Activated CD4-positive, alpha-beta T cell treated with anti-CD3 and anti-CD28 coated beads, Interleukin-2, amount 50 U/mL, for 16 hours (primary cell): ENCODE measurements at regions not wholly inside any gene's neighbourhood (a gene's known extent, or its start where the extent isn't known, plus 50 kb on each side); places are given as distances from the start of the nearest gene placed in this dataset.
"Not testable (repeated sequence)": the region's sequence is repeated elsewhere in the genome, so short reads cannot be mapped to it uniquely, and the experiment has no call there.

Experiments
- DNase-seq: peaks from one replicate; pipeline ENCODE4 v3.0.0-alpha.2; 2020

DNA sequence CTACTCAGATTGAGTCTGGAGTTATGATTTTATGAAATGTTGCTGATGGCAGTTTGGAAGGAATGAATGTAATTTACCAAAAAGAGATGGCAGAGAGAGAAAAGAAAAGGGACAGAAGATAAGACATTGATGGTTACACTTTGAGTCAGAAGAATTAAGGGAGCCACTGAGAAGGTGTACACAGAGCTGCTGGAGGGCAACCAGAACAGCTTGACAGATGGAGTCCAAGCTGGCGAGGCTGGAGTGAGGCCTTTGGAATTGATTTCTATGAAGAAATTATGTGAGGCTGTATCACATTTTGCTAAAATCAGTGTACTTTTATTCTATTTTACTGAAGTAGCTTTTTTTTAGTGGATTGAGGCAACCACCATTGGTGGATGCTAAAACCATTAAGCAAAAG is 740.5 kb downstream of the REEP3 start:
- no peak for DNase-seq

DNA sequence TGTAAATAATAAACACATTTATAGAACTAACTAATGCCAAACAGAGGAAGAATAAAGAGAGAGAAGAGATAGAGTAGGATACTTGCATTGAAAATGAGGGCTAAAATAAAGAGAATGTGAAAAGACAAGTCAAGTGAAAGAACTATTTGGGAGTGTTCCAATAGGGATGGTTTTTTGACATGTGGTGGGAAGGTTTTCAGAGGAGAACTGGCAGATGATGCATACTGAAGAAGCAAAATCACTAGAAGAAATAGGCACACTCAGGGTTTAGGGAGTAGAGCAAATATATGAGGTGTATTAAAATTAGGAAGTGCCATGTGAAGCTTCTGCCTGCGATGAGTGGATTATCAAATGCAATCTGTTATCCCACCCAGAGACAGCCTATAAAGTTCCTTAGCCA is 744.8 kb downstream of the REEP3 start:
- DNase-seq: no peak

DNA sequence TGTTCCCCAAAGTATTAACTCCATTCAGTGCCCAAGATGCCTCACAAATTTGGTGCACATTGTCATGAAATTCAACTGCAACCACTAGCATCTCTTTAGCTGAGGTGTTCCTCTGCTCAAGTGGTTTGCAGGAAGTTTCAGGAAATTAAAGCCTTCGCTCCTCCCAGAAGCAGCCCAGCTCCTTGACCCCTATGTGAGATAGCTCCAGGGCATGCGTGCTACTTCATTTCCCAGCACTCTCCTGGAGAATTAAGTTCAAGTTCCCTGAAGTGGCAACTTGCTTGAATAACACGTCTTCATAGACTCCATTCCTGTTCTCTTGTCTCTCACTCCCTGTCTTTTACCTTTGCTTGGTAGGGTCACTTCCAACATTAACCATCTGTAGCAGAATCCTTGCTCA is 750.3 kb downstream of the REEP3 start:
- DNase-seq: no peak

DNA sequence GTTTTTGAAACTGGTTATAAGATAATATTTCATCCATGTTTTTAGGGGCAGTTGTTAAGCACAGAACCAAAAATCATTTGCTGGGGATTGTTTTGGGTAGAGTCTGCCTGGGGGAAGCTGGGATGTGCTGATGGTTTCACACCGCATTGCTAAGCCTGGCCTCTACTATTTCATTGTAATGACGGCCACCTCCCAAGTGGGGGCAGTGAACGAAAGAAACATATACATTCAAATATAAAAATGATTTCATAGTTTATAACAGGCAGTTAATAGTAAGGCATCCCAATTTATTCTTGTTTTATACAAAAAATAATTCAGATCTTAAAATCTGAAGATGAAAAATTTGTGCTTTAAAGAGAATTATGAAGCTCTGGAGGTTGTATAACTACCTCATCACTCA is 750.8 kb downstream of the REEP3 start:
- no peak for DNase-seq

DNA sequence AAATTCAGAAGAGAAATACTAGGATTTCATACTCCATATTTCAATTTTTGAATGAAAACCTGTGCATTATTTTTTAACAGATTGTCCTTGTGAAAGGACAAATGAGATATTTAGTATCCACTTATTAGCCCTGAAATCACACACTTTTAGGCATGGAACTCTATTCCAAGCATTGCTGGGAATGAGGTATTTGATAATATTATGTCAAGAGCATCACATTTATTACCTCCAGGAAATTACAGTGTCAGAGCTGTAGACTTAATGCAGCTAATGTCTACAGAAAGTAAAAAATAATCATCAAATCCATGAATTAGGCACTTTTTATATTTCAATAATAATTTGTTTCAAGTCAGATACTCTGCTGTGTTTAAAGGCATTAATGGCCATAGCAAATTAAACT is 753.8 kb downstream of the REEP3 start:
- no peak for DNase-seq

DNA sequence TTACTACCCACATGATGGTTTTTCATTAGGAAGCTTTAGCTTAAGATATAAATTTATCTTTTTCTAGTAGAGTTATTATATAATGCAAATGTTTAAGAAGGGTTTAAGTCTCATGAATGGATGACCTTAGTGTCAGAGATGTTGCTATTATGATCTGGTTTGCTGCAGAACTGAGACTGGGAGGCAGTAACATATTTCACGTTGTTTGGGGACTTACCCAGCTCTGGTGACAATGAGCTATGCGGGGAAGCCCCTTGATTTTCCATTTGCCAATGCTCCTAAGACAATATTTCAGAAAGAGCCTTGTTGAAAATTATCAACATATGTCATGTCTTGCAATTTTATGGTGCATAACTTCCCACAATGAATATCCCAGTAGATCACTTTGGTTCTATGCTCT is 754.6 kb downstream of the REEP3 start:
- DNase-seq: no peak

DNA sequence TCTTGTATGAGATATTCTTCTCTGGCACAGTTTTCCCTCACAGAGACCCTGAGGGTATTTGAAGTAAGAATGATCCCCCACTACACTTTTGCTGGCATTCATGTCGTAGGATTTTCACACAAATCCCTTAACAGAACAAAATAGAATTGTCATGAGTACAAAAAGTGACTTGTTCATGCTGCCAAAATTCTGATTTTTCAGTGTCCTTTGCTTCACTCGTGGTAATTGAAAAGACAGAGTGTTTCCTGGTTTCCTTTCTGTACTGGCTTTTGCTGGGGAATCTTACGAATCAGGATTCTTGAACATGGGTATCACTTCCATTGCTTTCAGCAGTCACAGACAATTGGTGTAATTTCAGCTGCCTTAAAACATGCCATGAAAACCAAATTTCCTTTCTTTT is 756.3 kb downstream of the REEP3 start:
- DNase-seq: no peak

DNA sequence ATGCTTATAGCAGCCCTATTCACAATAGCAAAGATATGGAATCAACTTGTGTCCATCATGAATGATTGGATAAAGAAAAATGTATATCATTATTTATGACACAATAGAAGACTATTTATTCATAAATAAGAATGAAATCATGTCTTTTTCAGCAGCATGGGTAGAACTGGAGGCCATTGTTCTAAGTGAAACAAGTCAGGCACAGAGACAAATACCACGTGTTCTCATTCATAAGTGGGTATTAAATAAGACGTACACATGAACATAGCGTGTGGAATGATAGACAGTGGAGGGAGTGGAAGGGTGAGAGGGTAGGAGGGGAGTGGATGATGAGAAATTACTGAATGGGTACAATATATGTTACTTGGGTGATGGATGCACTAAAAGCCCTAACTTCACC is 762.4 kb downstream of the REEP3 start:
- no peak for DNase-seq

DNA sequence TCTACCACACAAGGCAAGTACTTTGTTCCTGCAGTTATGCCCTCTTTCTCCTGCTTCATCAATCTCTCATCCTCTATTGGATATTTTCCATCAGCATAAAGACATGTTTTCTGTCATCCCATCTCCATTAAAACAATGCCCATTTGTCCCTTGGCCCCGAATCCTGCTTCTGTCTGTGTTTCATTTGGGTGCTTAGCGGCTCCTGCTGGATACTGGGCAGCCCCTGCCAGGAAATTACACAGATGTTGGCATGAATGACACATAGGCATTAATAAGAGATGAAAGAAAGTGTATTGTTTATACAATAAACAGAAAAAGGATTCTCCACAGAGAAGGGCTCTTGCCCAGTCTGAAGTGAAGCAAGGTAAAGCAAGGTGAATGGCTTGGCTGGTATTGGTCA is 765.3 kb downstream of the REEP3 start:
- DNase-seq: no peak

DNA sequence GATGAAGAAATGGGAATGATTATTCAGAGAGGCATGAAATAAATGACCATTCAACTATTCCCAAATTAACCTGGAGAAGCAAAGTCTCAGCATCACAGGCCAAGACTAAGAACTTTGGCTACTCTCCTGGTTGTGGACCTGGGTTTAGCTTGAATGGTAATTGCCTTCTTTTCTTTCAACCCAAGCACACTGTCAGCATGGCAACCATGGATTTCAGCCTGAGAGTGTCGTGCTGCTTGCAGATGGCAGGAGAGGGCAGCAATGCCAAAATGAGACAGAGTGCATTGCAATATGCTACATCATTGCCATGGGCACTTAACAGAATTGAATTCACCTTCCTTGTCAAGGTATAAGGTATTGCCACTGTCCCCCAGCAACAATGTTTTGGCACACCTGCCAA is 767.2 kb downstream of the REEP3 start:
- DNase-seq: no peak

DNA sequence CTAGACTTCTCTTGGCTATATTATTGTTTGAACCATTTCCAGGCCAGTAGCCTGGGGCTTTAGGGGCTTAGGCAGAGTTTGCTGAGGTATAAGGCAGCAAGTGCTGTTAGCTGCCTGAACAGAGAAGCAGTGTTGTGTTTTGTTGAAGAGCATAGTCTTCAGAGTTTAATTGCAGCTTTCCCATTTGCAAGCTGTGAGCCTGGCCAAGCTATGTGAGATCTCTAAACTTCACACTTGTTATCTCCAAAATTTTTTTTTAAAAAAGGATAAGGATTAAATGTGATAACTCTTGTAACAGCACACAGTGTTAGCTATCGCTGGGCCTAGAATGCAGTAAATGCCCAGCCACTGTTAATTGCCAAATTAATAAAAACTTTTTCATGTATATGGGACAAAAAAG is 782.4 kb downstream of the REEP3 start:
- no peak for DNase-seq

DNA sequence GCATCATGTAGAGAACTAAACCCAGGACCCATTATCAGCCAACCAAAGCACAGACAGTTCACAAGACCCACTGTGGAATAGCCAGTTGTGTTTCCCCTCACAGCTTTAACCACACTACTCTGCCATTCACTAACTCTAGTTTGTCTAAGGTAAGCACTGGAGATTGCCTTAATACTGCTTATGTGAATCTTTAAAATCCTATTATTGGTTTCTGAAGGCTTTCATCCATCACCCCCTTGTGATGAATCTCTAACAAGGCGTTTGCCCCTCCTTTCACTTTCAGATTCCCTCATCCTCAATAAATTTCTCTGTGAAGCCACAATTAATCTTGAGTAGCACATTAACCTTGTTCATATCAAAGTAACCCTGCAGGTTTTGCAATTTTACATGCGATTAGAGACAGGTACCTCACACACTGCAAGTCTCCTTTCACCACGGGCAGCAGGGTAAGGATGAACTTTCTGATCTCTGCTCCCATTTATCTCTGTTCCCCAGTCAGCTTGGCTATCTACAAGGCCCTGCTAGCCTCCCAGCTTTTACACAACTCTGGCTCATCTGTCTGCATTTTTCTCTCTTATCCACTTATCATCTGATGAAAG is 785.6 kb downstream of the REEP3 start:
- DNase-seq: no peak

DNA sequence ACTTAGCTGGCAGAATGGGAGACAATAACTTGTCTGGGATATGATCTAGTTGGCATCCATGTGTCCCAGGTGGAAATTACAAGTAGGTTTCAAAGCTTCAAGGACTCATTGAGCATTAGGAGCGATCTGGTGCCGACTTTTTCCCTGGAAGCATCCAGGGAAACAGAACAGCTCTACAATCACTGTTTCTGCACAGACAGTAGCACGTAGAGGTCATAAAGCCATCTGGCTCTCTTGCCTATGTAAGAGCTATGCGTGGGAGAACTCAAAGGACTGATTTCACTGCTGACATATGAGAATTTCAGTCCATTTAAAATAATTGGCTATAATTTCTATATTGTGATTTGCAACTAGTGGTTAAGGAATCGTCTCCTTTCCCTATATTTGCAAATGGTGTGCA is 791.7 kb downstream of the REEP3 start:
- no peak for DNase-seq

DNA sequence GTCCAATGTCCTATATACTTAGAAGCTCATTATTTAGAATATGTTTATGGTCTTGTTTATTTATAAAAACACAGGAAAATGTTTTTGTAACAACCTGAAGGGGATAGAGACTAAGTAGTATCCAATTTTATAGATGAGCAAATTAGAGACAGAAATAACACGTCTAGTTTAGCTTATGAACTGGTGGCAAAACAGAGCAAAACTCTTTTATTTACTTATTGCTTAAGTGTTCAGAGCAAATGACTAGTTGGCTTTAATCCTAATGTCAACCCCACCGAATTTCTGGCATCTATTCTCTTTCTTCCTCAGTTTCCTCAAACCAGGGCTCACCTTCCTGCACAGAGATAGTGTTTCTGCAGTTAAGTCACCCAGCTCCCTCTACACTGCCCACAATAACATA is 792.8 kb downstream of the REEP3 start:
- no peak for DNase-seq

DNA sequence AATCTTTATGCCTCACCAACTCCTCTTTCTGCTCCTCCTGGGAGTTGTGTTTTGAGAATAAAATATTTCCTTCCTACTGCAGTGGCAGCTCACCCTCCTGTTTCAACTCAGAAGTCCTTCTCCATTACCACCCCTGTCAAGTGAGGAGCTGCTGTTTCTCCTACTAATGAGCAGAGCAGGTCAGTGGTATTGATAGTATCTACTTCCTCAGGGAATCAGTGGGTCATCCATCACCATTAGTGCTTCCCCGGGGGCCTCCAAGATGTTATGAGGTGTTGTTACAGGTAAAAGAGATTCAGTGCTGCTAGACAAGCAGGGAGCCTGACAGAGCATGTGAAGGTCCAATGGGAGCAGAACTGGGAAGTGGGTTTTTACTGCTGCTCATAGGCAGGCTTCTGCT is 795.2 kb downstream of the REEP3 start:
- DNase-seq: no peak

DNA sequence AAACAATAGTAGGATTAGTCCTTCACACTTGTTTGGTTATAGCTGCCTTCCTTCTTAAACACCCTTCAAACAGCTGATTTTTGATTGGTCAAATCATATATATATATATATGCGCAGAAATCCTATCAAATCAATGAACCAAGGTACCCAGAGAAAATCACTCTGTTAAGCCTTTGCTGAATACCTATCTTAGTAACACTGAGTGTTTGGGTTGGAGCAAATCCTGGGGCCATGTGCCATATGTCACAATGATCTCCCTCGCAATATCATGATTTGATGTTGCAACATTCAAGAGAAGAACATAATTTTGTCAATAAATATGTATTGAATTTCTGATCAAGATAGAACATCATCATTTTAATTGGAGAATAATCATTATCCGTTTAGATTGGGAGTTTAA is 795.6 kb downstream of the REEP3 start:
- no peak for DNase-seq

DNA sequence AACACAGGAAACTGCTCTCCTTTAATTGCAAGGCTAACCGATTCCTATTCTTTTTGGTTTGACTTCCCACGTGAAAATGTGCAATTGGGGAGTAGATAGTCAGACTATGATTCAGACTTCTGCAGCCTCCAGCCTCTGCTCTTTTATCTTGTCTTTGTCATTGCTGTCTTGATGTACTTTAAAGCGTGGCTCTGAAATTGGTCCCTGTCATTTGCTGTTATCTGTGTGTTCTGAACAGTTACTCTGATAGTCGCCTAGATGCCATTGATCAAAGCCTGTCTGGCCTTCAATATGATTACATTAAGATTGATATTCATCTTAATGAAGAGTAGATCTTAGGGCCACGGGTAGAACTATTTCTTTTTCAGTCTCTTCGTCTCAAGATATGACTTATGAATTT is 799.2 kb downstream of the REEP3 start:
- DNase-seq: no peak

DNA sequence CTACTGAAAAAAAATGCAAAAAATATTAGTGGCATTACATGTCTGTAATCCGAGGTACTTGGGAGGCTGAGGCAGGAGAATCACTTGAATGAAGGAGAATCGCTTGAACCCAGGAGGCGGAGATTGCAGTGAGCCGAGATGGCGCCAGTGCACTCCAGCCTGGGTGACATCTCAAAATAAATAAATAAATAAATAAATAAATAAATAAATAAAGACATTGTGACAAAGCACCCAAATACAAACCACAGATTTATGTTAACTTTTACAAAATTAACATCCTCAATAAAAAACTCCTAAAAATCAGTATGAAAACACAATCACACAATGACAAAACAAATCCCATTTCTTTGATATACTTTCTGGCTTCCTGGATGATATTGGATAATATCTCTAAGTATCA is 808.3 kb downstream of the REEP3 start:
- no peak for DNase-seq

DNA sequence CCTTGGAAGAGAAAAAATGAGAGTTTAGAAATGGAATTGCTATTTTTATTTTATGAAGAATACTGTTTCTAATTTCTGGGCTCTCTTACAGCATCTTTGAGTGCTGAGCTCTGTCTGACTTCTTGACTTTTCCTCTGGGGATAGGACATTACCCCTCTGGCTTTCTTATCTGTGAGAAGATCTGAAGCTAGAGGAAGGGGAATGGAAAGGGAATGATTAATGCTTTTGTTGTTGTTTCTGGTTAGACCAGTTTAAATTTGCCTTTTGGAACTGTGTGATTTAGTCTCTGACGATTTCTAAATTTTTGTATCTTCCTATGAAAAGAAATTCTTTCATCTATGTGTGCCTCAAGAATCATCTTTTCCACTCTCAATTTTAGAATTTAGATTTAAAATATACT is 811.4 kb downstream of the REEP3 start:
- DNase-seq: no peak

DNA sequence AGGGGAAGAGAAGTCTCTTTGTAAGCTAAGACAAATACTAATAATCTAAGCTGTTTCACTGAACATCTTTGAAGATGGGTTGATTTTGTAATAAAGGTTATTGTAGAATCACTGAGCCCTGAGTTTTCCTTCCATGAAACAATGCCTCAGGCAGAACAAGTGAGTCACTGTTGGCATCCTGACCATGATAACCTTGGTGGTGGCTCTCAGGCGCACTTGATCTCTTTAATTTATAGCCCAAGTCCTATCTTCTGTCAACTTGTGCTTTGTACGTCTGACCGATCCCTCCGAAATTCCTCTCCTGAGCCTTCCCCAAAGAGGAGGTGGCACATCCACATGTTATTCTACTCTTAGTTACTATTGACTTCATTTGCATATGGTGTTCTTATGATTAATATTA is 812.9 kb downstream of the REEP3 start:
- DNase-seq: no peak

DNA sequence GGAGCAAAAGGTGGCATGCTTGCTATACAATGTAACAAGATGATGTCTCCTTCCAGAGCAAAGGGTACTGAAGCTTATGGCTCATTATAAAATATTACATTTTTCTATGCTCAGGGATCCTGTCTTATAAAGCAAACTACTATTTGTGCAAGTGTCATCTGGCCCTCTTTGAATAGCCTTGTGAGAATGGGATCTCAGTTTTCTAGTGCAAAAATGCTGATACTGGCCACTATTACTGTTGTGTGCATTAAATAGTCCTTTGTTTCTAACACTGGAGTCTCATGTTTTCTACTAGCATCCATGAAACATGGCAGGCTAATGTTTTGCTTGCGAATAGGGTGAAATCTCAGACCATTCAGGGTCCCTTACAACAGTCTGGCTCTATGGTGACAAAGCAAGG is 823.0 kb downstream of the REEP3 start:
- no peak for DNase-seq

DNA sequence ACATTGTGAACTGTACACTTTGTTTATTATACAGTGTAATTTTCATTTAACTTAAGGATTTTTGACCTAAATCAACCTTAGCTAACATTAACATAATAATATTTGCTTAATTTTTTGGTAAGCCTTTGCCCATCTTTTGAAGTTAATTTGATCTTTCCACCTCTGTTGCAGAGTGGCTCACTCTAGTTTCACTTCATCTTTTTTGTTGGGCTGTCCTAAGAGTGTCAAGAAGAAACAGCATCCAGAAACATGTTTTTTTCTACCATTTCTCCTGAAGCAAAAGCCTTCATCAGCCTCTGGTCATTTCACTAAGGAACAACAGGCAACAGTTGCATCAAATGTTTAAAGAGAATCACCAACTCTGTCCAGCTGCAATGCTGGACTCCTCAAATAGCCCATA is 824.7 kb downstream of the REEP3 start:
- DNase-seq: no peak

DNA sequence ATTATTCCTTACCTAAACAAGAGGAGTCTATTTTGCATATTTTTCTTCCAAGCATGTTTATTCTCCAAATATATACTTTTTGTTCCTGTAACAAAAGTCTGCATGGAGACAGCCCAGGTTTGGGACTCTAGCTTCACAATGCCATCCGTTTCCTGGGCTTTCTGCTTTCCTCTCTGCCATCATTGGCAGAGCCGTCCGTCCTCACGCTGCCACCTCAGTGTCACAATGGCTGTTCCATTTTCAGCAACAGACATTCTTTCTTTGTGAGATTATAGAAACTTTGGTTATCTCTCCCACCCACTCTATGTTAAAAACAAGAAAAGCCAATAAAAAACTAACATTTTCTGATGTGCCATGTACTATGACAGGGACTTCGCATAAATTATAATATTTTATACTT is 825.2 kb downstream of the REEP3 start:
- DNase-seq: no peak

DNA sequence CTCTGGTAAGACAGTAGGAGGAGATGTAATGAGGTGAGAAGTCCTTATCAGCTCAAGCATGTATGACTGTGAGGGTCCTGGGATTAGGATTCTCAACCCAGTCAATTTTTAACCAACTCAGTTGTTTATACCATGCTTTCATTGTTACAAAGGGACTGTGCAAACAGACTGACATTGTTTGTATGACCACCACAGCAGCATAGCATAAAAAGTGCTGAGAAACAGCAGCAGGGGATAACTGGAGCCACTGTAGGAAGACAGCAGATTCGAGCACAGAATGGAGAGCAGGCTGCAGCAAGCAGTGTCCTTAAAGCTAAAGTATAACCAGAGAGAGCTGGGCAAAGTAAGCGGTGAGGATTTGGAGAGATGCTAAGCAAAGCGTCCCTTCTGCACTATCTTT is 829.5 kb downstream of the REEP3 start:
- no peak for DNase-seq

DNA sequence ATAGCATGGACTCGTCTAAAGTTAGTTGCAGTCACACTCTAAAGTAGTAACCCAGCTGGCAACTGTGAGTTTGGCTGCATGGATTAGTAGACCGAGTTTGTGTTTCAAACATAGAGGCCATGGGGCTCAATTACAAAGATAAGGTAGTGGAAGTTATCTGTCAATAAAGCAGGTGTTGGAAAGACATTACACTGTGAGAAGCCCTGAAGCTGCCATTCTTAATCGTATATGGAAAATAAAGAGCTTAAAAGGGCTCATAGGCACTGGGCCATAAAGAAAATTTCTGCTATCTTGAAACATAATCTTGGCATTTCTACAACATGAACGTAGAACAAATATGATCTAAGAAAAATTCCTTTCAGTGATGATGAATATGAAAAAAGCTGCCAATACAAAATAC is 837.7 kb downstream of the REEP3 start:
- no peak for DNase-seq

DNA sequence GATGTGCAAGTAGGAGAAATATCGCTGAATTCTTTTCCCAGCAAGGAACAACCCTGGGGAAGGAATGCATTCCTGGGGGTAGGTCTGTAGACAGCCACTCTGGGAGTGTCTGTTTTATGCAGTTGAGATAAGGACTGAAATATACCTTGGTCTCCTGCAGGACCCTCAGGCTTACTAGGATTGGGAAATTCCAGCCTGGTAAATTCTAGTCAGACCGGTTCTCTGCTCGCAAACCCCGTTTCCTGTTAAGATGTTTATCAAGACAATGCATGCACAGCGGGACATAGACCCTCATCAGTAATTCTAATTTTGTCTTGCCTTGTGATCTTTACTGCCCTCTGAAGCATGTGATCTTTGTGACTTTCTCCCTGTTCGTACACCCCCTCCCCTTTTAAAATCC is 839.0 kb downstream of the REEP3 start:
- DNase-seq: not testable (repeated sequence)
